ENCODE measurements at regions not wholly inside any gene's neighbourhood (a gene's known extent, or its start where the extent isn't known, plus 50 kb on each side); places are given as distances from the start of the nearest gene placed in this dataset.

DNA sequence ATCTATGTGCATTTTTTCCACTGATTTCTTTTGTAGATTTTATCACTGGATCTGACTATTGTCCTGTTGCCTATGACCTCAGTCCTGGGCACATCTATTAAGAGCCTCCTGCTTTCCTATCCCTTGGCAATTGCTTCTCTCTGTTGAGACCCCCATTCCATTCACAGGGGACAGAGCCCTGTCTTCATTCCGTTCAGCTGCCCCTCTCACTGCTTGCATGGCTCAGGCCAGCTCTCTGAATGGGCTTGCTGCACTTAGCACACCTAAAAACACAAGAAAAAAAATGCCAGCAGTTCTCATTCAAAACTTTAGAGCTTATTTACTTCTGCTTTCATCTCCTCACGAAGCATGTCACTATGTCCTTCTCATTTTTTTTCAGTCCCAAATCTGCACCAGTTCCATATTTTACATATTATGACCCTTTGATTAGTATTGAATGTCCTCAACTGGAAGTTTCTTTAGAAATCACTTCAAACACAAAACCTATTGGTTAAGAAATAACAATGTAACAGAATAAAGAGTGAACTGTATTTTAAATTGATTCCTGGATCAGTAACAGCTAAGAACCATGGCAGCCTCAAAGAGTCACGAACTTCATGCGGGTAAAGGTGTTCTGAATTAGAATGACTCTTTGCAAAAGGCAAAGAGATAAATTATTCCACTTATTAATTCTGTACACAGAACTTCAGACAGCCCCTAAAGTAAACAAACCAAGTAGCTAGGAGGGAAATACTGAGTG, 616.5 kb downstream of the C6orf118 start:
- TF ChIP-seq, protein P1, sequence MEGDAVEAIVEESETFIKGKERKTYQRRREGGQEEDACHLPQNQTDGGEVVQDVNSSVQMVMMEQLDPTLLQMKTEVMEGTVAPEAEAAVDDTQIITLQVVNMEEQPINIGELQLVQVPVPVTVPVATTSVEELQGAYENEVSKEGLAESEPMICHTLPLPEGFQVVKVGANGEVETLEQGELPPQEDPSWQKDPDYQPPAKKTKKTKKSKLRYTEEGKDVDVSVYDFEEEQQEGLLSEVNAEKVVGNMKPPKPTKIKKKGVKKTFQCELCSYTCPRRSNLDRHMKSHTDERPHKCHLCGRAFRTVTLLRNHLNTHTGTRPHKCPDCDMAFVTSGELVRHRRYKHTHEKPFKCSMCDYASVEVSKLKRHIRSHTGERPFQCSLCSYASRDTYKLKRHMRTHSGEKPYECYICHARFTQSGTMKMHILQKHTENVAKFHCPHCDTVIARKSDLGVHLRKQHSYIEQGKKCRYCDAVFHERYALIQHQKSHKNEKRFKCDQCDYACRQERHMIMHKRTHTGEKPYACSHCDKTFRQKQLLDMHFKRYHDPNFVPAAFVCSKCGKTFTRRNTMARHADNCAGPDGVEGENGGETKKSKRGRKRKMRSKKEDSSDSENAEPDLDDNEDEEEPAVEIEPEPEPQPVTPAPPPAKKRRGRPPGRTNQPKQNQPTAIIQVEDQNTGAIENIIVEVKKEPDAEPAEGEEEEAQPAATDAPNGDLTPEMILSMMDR (IDR thresholded peaks at IDR 0.05): no peak
- TF ChIP-seq EP300 (IDR thresholded peaks at IDR 0.05): no peak
- TF ChIP-seq POLR2A (IDR thresholded peaks at IDR 0.05): no peak
